ENCODE measurements at regions not wholly inside any gene's neighbourhood (a gene's known extent, or its start where the extent isn't known, plus 50 kb on each side); places are given as distances from the start of the nearest gene placed in this dataset.

DNA sequence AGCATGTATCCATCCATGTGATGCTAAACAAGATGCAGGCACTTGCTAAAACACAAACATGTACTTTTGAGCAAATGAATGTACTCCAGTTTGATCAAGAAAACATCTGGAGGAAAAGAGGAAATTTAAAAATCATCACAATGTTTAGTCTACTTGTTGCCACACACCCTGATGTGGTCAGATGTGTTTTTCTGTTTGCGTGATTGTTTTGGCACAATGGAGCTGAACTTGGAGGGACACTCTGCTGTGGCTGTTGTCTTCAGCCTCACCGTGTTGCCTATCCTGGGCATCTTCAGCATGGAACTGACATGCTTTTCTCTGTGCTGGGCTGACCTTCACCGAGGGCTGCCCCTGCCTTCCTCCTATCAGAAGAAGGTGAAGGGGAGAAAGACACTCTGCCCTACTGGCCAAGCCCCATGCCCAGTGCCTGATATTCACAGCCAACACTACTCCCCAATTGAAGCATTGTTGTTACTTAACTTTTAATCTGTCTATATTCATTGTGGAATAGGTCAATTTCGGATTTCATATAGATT is 268.3 kb upstream of the IGFBP3 start:
- no peak for DNase-seq (ENCODE audit: low read depth)
- TF ChIP-seq, protein P1, sequence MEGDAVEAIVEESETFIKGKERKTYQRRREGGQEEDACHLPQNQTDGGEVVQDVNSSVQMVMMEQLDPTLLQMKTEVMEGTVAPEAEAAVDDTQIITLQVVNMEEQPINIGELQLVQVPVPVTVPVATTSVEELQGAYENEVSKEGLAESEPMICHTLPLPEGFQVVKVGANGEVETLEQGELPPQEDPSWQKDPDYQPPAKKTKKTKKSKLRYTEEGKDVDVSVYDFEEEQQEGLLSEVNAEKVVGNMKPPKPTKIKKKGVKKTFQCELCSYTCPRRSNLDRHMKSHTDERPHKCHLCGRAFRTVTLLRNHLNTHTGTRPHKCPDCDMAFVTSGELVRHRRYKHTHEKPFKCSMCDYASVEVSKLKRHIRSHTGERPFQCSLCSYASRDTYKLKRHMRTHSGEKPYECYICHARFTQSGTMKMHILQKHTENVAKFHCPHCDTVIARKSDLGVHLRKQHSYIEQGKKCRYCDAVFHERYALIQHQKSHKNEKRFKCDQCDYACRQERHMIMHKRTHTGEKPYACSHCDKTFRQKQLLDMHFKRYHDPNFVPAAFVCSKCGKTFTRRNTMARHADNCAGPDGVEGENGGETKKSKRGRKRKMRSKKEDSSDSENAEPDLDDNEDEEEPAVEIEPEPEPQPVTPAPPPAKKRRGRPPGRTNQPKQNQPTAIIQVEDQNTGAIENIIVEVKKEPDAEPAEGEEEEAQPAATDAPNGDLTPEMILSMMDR (conservative IDR thresholded peaks at IDR 0.05; ENCODE audit: low read depth, low read length) = no peak
- no peak overlapping the region for H3K4me3 ChIP-seq (ENCODE audit: low read length)

DNA sequence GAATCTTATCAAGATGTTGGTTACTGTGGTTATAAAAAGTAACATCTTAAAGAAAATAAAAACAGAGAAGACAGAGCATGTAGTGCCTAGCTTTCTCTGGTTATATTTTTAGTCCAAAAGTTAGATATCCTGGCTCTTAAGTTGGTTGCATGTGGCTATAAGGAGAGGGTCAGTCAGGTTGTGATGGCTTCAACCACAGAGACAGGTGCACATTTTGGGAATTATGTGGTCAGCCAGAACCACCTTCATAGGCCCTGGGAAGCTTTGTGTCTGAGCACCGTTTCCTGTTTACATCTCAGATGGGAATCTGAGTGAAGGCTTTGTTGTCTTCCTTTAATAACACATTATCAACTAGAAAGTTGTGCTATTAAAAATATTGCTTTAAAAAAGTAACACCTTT is 265.1 kb upstream of the IGFBP3 start:
- H3K4me3 ChIP-seq (ENCODE audit: low read length) = no peak overlapping the region
- TF ChIP-seq, protein P1 (conservative IDR thresholded peaks at IDR 0.05; ENCODE audit: low read depth, low read length) = no peak
- no peak for DNase-seq (ENCODE audit: low read depth)

DNA sequence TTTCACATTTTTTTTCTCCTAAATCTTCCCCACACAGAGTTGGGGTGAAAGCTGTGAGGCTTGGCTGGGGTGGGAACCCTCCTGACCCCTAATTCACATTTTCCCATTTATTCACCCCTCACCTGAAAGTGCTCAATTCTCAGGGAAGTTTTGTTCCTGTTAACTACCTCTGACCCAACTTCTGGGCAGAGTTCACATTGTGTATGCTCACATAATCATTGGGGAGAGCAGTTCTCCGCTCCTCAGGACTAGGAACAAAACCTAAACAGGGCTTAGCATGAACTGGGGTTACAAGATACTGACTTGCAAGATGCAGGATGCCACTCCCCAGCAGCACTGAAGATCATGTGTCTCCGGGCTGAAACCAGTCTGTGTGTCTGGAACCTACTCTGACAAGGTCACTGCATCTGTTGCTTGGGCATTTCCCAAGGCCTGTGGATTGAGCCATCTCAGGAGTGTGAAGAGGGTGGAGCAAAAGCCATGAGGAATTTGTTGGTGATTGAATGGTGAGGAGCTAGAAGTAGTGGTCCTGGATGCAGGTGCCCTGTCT is 258.1 kb upstream of the IGFBP3 start:
- TF ChIP-seq, protein P1 (conservative IDR thresholded peaks at IDR 0.05; ENCODE audit: low read depth, low read length) = no peak
- DNase-seq (ENCODE audit: low read depth) = no peak
- H3K4me3 ChIP-seq (ENCODE audit: low read length) = no peak overlapping the region

DNA sequence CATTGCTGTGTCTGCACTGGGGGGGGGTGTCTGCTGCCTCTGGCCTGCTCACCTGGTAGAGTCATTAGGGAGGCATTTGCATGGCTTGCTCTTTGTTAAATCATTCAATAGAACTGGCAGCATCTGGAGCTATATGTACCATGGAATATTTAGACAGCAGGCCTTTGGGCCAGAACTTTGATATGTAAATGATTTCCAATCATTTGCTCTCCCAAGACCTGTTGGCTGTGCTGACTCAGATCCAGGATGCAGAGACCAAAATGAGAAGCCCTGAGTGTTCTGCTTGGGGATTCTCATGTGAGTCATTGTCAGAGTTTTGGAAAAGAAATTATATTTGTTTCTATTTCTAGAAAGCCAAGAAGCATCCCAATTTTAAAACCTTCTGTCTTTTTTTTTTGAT is 257.6 kb upstream of the IGFBP3 start:
- H3K4me3 ChIP-seq (ENCODE audit: low read length) = no peak overlapping the region
- TF ChIP-seq, protein P1 (conservative IDR thresholded peaks at IDR 0.05; ENCODE audit: low read depth, low read length) = no peak
- no peak for DNase-seq (ENCODE audit: low read depth)

DNA sequence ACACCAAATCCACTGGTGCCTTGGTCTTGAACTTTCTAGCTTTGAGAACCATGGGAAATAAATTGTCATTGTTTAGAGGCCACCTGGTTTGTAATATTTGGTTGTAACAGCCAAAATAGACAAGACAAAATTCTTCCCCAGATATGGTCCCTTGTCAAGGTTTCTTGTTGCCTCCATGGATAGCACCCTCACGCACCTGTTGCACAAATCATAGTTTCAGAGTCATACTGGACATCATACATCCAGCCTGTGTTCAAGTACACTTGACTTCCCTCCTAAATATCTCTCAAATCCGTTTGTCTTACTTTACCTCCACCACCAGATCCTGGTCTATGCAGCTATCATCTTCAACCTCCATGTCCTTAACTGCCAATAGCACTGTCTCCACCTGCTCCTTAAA is 256.7 kb upstream of the IGFBP3 start:
- TF ChIP-seq, protein P1 (conservative IDR thresholded peaks at IDR 0.05; ENCODE audit: low read depth, low read length) = no peak
- no peak for DNase-seq (ENCODE audit: low read depth)
- H3K4me3 ChIP-seq (ENCODE audit: low read length) = no peak overlapping the region

DNA sequence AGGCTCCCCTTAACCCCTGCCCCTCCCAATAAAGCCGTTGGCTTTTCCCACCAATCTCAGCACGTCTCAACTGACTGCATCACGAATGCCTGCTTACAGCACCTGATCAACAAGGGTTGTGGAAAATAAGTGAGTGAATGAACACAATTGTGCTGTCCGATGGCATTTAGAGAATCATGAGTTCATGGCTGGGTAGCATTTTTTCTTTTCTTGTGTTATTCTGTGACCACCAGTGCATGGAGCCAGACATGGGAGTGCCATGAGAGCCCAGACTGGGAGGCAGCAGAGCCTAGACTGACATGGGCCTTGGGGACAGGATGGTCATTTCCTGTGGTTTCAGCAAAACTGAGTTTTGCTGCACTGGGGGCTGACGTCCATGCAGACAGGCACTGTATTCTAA is 254.1 kb upstream of the IGFBP3 start:
- no peak overlapping the region for H3K4me3 ChIP-seq (ENCODE audit: low read length)
- TF ChIP-seq, protein P1 (conservative IDR thresholded peaks at IDR 0.05; ENCODE audit: low read depth, low read length) = no peak

DNA sequence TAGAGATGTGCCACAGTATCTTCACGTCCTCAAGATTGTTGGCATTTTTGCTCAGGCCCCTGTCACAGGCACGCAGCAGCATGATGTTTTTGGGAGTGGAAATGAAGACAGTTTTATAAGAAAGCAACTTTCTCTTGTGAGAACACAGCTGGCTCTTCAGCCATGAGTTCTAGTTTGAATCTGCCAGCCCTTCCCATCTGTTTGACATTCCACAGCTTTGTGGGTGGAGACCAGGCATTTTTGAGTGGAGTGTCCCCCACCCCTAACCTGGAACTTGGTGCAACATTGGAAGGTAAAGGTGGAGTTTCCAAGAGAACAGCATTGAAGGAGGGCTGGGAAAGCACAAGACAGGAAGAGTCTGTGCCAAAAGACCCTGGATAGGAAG is 253.1 kb upstream of the IGFBP3 start:
- DNase-seq (ENCODE audit: low read depth) = no peak
- TF ChIP-seq, protein P1 (conservative IDR thresholded peaks at IDR 0.05; ENCODE audit: low read depth, low read length) = no peak
- H3K4me3 ChIP-seq (ENCODE audit: low read length) = no peak overlapping the region

More for the DNA sequence above, 254.1 kb upstream of the IGFBP3 start:
- DNase-seq (ENCODE audit: low read depth) = no peak

All from retinal pigment epithelial cell (primary cell).